ENCODE measurements at regions not wholly inside any gene's neighbourhood (a gene's known extent, or its start where the extent isn't known, plus 50 kb on each side); places are given as distances from the start of the nearest gene placed in this dataset.

DNA sequence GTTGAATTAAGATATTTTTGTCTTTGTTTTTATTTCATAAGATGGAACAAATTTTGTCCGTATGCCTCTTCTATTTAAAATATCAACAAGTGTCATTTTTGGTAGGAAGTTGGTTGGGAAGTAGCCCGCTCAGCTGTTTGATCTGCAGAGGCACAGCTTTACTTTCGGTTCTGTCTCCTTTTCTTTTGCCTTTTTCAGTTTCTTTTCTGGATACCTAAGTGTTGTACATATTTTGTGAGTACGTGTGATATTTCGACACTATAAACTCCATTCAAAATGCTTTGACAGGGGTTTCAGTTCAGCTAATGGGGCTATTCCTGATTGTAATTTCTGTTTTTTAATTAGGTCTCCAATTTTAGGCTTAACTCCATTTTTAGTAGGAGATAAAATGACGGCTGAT, 1785.0 kb upstream of the LRRTM1 start (continued):
- TF ChIP-seq BHLHE40 (IDR thresholded peaks at IDR 0.05; ENCODE audit: borderline replicate concordance in 1 of 2, low read depth in 2 of 2, low read length in 1 of 2) (no peak), CBX3 (IDR thresholded peaks at IDR 0.05; ENCODE audit: borderline replicate concordance, low read depth) (no peak), CBX5 (IDR thresholded peaks at IDR 0.05; ENCODE audit: low read depth) (no peak), FOXM1 (IDR thresholded peaks at IDR 0.05; ENCODE audit: low read depth, low read length) (no peak)

DNA sequence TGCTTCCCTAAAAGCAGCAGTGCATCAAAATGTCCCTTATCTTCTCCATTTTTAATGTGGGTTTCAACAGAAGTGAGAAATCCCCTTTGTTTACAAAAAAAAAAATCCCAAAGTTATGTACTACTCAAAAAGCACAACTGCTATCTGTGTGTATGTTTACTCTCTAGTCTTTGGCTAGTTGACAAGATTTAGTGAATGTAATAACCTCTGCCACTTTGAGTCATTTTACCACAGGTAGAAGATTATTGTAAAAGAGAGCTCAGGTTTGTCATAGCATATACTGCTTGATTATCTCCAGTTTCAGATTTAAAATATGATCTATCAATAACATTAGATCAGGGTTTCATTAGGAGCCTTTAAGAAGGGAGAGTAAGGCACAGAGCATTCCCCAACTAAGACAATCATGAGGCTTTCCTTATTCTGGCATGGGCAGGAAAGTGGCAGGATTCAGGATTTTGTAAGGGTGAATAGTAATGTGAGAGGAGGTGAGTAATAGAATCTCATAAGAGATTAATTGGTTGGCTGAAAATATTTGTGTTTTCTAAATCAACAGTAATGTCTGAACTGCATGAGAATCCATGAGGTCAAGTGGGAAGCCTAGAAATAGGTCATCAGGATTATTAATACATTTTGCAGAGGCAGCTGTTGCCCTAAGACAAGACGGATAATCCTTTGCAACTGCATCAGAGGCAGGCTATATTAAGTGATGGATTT, 1780.3 kb upstream of the LRRTM1 start:
- intact Hi-C loops (cut with micrococcal nuclease; ENCODE audit: unreplicated experiment): no loop called here
- no peak overlapping the region for H3K4me3 ChIP-seq
- RAD21 ChIA-PET (ENCODE audit: unreplicated experiment): no interaction called here
- no TSS peak for BruUV-seq (replicated peaks)
- no peak overlapping the region for H2AFZ ChIP-seq (ENCODE audit: control insufficient read depth, low read depth, low read length)
- H3K27ac ChIP-seq (ENCODE audit: control insufficient read depth, insufficient read depth): no peak overlapping the region
- no peaks in the 10 kb centered on the region for H3K27me3 ChIP-seq (replicated peaks in 1 of 2; ENCODE audit: control insufficient read depth in 2 of 2, insufficient read depth in 2 of 2, low read length in 1 of 2)
- H4K20me1 ChIP-seq (ENCODE audit: control insufficient read depth, insufficient read depth): no peaks in the 10 kb centered on the region
- no peak for ATAC-seq
- no peak for FAIRE-seq
- H3K4me2 ChIP-seq (ENCODE audit: control insufficient read depth, insufficient read depth): no peak overlapping the region
- POLR2A ChIA-PET: no interaction called here
- no peak for TF ChIP-seq PAX8 (IDR thresholded peaks at IDR 0.05)
- no peak for TF ChIP-seq SPI1 (IDR thresholded peaks at IDR 0.05; ENCODE audit: borderline replicate concordance, insufficient read depth, low read depth, low read length)
- TF ChIP-seq MTA2 (IDR thresholded peaks at IDR 0.05; ENCODE audit: low read depth): no peak
- TF ChIP-seq SMARCA5 (IDR thresholded peaks at IDR 0.05): no peak
- no peak for TF ChIP-seq STAT1 (conservative IDR thresholded peaks at IDR 0.05)
- no peak for TF ChIP-seq MYB (IDR thresholded peaks at IDR 0.05; ENCODE audit: borderline replicate concordance, low read depth, low read length)
- no peak for TF ChIP-seq MXI1 (IDR thresholded peaks at IDR 0.05; ENCODE audit: low read depth, low read length)
- TF ChIP-seq TCF12 (IDR thresholded peaks at IDR 0.05; ENCODE audit: low read depth, low read length): no peak
- TF ChIP-seq RAD51 (IDR thresholded peaks at IDR 0.05): no peak
- TF ChIP-seq, protein P1, sequence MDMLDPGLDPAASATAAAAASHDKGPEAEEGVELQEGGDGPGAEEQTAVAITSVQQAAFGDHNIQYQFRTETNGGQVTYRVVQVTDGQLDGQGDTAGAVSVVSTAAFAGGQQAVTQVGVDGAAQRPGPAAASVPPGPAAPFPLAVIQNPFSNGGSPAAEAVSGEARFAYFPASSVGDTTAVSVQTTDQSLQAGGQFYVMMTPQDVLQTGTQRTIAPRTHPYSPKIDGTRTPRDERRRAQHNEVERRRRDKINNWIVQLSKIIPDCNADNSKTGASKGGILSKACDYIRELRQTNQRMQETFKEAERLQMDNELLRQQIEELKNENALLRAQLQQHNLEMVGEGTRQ (IDR thresholded peaks at IDR 0.05; ENCODE audit: borderline replicate concordance, low read depth, low read length): no peak
- TF ChIP-seq SIN3A (IDR thresholded peaks at IDR 0.05; ENCODE audit: low read depth, low read length): no peak
- TF ChIP-seq SUZ12 (IDR thresholded peaks at IDR 0.05; ENCODE audit: unreplicated experiment): no peak
- TF ChIP-seq, protein P2, sequence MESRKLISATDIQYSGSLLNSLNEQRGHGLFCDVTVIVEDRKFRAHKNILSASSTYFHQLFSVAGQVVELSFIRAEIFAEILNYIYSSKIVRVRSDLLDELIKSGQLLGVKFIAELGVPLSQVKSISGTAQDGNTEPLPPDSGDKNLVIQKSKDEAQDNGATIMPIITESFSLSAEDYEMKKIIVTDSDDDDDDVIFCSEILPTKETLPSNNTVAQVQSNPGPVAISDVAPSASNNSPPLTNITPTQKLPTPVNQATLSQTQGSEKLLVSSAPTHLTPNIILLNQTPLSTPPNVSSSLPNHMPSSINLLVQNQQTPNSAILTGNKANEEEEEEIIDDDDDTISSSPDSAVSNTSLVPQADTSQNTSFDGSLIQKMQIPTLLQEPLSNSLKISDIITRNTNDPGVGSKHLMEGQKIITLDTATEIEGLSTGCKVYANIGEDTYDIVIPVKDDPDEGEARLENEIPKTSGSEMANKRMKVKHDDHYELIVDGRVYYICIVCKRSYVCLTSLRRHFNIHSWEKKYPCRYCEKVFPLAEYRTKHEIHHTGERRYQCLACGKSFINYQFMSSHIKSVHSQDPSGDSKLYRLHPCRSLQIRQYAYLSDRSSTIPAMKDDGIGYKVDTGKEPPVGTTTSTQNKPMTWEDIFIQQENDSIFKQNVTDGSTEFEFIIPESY (IDR thresholded peaks at IDR 0.05): no peak
- TF ChIP-seq CREB1 (IDR thresholded peaks at IDR 0.05; ENCODE audit: low read depth): no peak
- no peak for TF ChIP-seq YY1 (IDR thresholded peaks at IDR 0.05; ENCODE audit: low read depth, low read length)
- no peaks in the 10 kb centered on the region for H3K9me3 ChIP-seq (replicated peaks; ENCODE audit: control insufficient read depth, insufficient read depth, low read length)
- no peaks in the 10 kb centered on the region for H3K36me3 ChIP-seq (ENCODE audit: control insufficient read depth in 2 of 2, insufficient read depth in 2 of 2, low read length in 1 of 2)
- WGBS (ENCODE audit: insufficient coverage, insufficient replicate concordance, low lambda C conversion rate, missing lambda C conversion rate): 8% methylated on average over 1 of the region's 1 CpG
- SMC1A ChIA-PET (ENCODE audit: uncharacterized antibody, unreplicated experiment): interaction anchor here (0.7 kb wide), 1 partner anchor 25 kb away, joined by 3 read pairs; no protein-coding TSS in a partner anchor
- in situ Hi-C loops (cut with MboI): no loop called here
- no peaks in the 10 kb centered on the region for H3K4me1 ChIP-seq (ENCODE audit: control insufficient read depth, insufficient read depth, low read length)
- no peaks in the 10 kb centered on the region for H3K79me2 ChIP-seq (ENCODE audit: control insufficient read depth, insufficient read depth, low read length)
- H3K9ac ChIP-seq (ENCODE audit: control insufficient read depth, insufficient read depth, low read length): no peak overlapping the region
- DNase-seq (ENCODE audit: low read depth, low spot score): no peak
- CTCF ChIA-PET: no interaction called here
